K562 (cell line): ENCODE measurements at regions not wholly inside any gene's neighbourhood (a gene's known extent, or its start where the extent isn't known, plus 50 kb on each side); places are given as distances from the start of the nearest gene placed in this dataset.

Source experiments
- ATAC-seq: fragments of 200-7000 bp; cut with Tn5 transposase; 3 replicates; pipeline ENCODE4 v1.9.1; 2020; ENCODE audit warnings: moderate library complexity
- BruUV-seq: library from RNA; stranded (reverse); fragments of 400-500 nt; replicated peaks from 2 replicates; lab custom pipeline; 2021; lab: Mats Ljungman, UMichigan
- CTCF ChIA-PET: fragments of 300-600 bp; formaldehyde crosslinking; extraction: SDS; loops from one replicate; lab custom pipeline; 2021; ENCODE audit warnings: low intra/inter-chr PET ratio; lab: Yijun Ruan, JAX
- POLR2A ChIA-PET: fragments of 300-600, 350-650 bp; sonication (Branson Sonifier 250); formaldehyde crosslinking; extraction: SDS; loops from one replicate; lab custom pipeline; 2021; ENCODE audit warnings: antibody characterized with exemption, inconsistent platforms; lab: Yijun Ruan, JAX
- DNase-seq, 4 experiments: peaks; one replicate each; pipeline versions ENCODE4 v3.0.0 to v3.0.0-alpha.2; 2011 to 2018; ENCODE audit warnings: low spot score in 3 of 4, mixed read lengths in 3 of 4; ENCODE audit errors: extremely low read depth in 1 of 4
- FAIRE-seq: peaks from 2 replicates; lab custom pipeline; 2011; peaks lifted over from hg19 to GRCh38; lab: Jason Lieb, UNC
- H2AFZ ChIP-seq: 2 replicates; pipeline ENCODE4 v1.6.0; 2011; ENCODE audit warnings: low read depth, low read length, control low read depth, inconsistent platforms
- H3K27ac ChIP-seq: fragments of 200-600 bp; 3 replicates; pipeline ENCODE4 v1.8.0; 2011; ENCODE audit warnings: low read depth, mild to moderate bottlenecking, control low read depth, inconsistent platforms, low read length, moderate library complexity, mixed read lengths; ENCODE audit errors: extremely low read depth
- H3K27me3 ChIP-seq, 2 experiments: fragments of 300-600 bp in 1 of 2; 2 replicates in 1 of 2; 3 replicates in 1 of 2; pipeline versions ENCODE4 v1.6.0 to v1.8.0; 2011; ENCODE audit warnings: inconsistent platforms in 2 of 2, low read length in 2 of 2, mild to moderate bottlenecking in 1 of 2, mixed read lengths in 1 of 2, moderate library complexity in 1 of 2; ENCODE audit not compliant: control insufficient read depth in 2 of 2, insufficient read depth in 2 of 2
- H3K36me3 ChIP-seq: fragments of 300-600 bp; 3 replicates; pipeline ENCODE4 v1.8.0; 2011; ENCODE audit warnings: mild to moderate bottlenecking, low read length, inconsistent platforms; ENCODE audit not compliant: control insufficient read depth, insufficient read depth
- H3K4me1 ChIP-seq, 2 experiments: fragments of 200-600 bp in 1 of 2; replicated peaks in 1 of 2; 2 replicates in 1 of 2; 3 replicates in 1 of 2; pipeline versions ENCODE4 v1.5.1 to v1.8.0; 2011; ENCODE audit warnings: inconsistent platforms in 2 of 2, low read length in 2 of 2, mild to moderate bottlenecking in 1 of 2, mixed read lengths in 1 of 2, moderate library complexity in 1 of 2; ENCODE audit not compliant: control insufficient read depth in 2 of 2, insufficient read depth in 2 of 2
- H3K4me2 ChIP-seq: 2 replicates; pipeline ENCODE4 v1.6.1; 2011; ENCODE audit warnings: low read length, control low read depth, inconsistent platforms, mixed read lengths; ENCODE audit not compliant: insufficient read depth
- H3K4me3 ChIP-seq: fragments of 200-600 bp; sonication (generic), shearing (Covaris generic); 2 replicates; pipeline ENCODE4 v1.5.1; 2016; ENCODE audit warnings: control low read depth, inconsistent platforms
- H3K79me2 ChIP-seq: fragments of 200-600 bp; 3 replicates; pipeline ENCODE4 v1.8.0; 2011; ENCODE audit warnings: low read length, inconsistent platforms; ENCODE audit not compliant: control insufficient read depth, insufficient read depth
- H3K9ac ChIP-seq, 2 experiments: 2 replicates each; pipeline versions ENCODE4 v1.6.0 to v1.6.1; 2011; ENCODE audit warnings: low read depth in 2 of 2, low read length in 2 of 2, control low read depth in 1 of 2, inconsistent platforms in 1 of 2, mild to moderate bottlenecking in 1 of 2, mixed read lengths in 1 of 2; ENCODE audit not compliant: insufficient read depth in 1 of 2
- H3K9me1 ChIP-seq: one replicate; pipeline ENCODE4 v1.6.0; 2011; ENCODE audit warnings: inconsistent platforms, mild to moderate bottlenecking, low read length, moderate library complexity; ENCODE audit not compliant: control insufficient read depth, insufficient read depth
- H3K9me3 ChIP-seq: replicated peaks from 2 replicates; pipeline ENCODE4 v1.5.1; 2011; ENCODE audit warnings: low read depth, low read length, inconsistent platforms; ENCODE audit not compliant: control insufficient read depth, insufficient read depth
- H4K20me1 ChIP-seq: replicated peaks from 2 replicates; pipeline ENCODE4 v1.6.1; 2011; ENCODE audit warnings: low read length, inconsistent platforms, mixed read lengths; ENCODE audit not compliant: control insufficient read depth, insufficient read depth
- CREBBP ChIP-seq: IDR thresholded peaks from one replicate; pipeline ENCODE4 v1.6.1; 2012; ENCODE audit warnings: low read depth, mild to moderate bottlenecking, control low read depth, inconsistent platforms, low read length
- CTCFL ChIP-seq: IDR thresholded peaks from 2 replicates; pipeline ENCODE4 v1.6.1; 2011; ENCODE audit warnings: borderline replicate concordance, low read depth, mild to moderate bottlenecking, moderate library complexity, low read length; ENCODE audit not compliant: insufficient read depth, poor library complexity, severe bottlenecking
- GMEB1 ChIP-seq: fragments of 250-450 bp; sonication (Bioruptor Pico); IDR thresholded peaks from 2 replicates; pipeline ENCODE4 v1.4.0; 2020; ENCODE audit warnings: mild to moderate bottlenecking
- HDAC2 ChIP-seq: fragments of 450-650 bp; IDR thresholded peaks from 2 replicates; pipeline ENCODE4 v1.6.1; 2016; ENCODE audit warnings: mild to moderate bottlenecking
- HES1 ChIP-seq: fragments of 450-650 bp; IDR thresholded peaks from 2 replicates; pipeline ENCODE4 v1.6.1; 2016; ENCODE audit warnings: low read depth, mild to moderate bottlenecking, moderate library complexity
- ILK ChIP-seq: fragments of 450-650 bp; IDR thresholded peaks from 2 replicates; pipeline ENCODE4 v1.6.1; 2016; ENCODE audit warnings: missing genetic modification characterization, low read depth, mild to moderate bottlenecking, missing compliant biosample characterization, moderate library complexity, borderline replicate concordance
- IRF2 ChIP-seq: sonication (generic); formaldehyde crosslinking; IDR thresholded peaks from 2 replicates; pipeline ENCODE4 v1.8.1; 2022; ENCODE audit warnings: mild to moderate bottlenecking, missing genetic modification reagents
- MTF1 ChIP-seq: fragments of 250-450 bp; sonication (Bioruptor Pico); IDR thresholded peaks from 2 replicates; pipeline ENCODE4 v1.9.0; 2021; ENCODE audit warnings: moderate library complexity, mild to moderate bottlenecking, inconsistent platforms, borderline replicate concordance
- MYBL2 ChIP-seq, 2 experiments: fragments of 450-650 bp in 1 of 2; sonication (generic) in 1 of 2; formaldehyde crosslinking in 1 of 2; IDR thresholded peaks; 2 replicates each; pipeline versions ENCODE4 v1.6.1 to v1.8.1; 2017 to 2022; ENCODE audit warnings: borderline replicate concordance in 1 of 2, inconsistent platforms in 1 of 2, low read depth in 1 of 2, mild to moderate bottlenecking in 1 of 2, missing genetic modification reagents in 1 of 2, moderate library complexity in 1 of 2
- SMC3 ChIP-seq: conservative IDR thresholded peaks from 2 replicates; pipeline ENCODE4 v1.6.1; 2011; ENCODE audit warnings: low read depth, low read length, improper control_type of control experiment; ENCODE audit not compliant: insufficient read depth
- TBP ChIP-seq: optimal IDR thresholded peaks from 2 replicates; pipeline ENCODE3; 2011; ENCODE audit warnings: low read depth, low read length, improper control_type of control experiment
- ZNF551 ChIP-seq: fragments of 250-450 bp; sonication (Bioruptor Pico); IDR thresholded peaks from 2 replicates; pipeline ENCODE4 v1.5.0; 2021; ENCODE audit warnings: mild to moderate bottlenecking, moderate library complexity
- ZZZ3 ChIP-seq: fragments of 450-650 bp; IDR thresholded peaks from 2 replicates; pipeline ENCODE4 v1.6.1; 2016; ENCODE audit warnings: antibody characterized with exemption, mild to moderate bottlenecking, moderate library complexity
- WGBS: fragments of 100-300 bp; shearing (Covaris generic); methylation state at CpG from one replicate; pipeline ENCODE4 v1.1.6; 2016; ENCODE audit warnings: low coverage, mixed read lengths; ENCODE audit not compliant: insufficient coverage; ENCODE audit errors: missing lambda C conversion rate; 5-methylcytosine and 5-hydroxymethylcytosine counted together
- in situ Hi-C: fragments of 300-500 bp; cut with MboI; formaldehyde crosslinking; loops from 4 replicates; pipeline ENCODE4 v1.15.0; 2018; ENCODE audit warnings: inconsistent platforms, mixed read lengths
- intact Hi-C: fragments of 100-400 bp; cut with micrococcal nuclease; formaldehyde crosslinking; loops from 2 replicates; pipeline ENCODE4 v1.14.2; 2022

GRCh38 chr12:25883026-25883916 lies 75.2 kb upstream of the RASSF8 start (continued):
- TF ChIP-seq GMEB1 (CRISPR knock-in tag), result no peak

GRCh38 chr12:25884024-25884919 lies 74.2 kb upstream of the RASSF8 start:
- no peak overlapping the region for H3K4me3 ChIP-seq
- H3K27me3 ChIP-seq, result peaks cover 2 to 24% of the 10 kb centered on the region in 2 experiments; a peak in 3 of 5 replicates
- H3K9me1 ChIP-seq, result no peaks in the 10 kb centered on the region
- CTCF ChIA-PET, result no interaction called here
- H2AFZ ChIP-seq, result no peak overlapping the region
- H3K4me2 ChIP-seq, result no peak overlapping the region
- no peaks in the 10 kb centered on the region for H3K36me3 ChIP-seq
- DNase-seq (no peak), FAIRE-seq (no peak), ATAC-seq (no peak)
- H3K9me3 ChIP-seq, result no peaks in the 10 kb centered on the region
- no peaks in the 10 kb centered on the region for H3K79me2 ChIP-seq
- WGBS, result under 1% methylated on average over 34 of the region's 36 CpGs
- POLR2A ChIA-PET, result no interaction called here
- intact Hi-C loops (no loop called here), in situ Hi-C loops (no loop called here)
- BruUV-seq, result no TSS peak
- no peak overlapping the region; a peak in 1 of 4 replicates for H3K9ac ChIP-seq
- H3K4me1 ChIP-seq, result peaks cover 0 to 7% of the 10 kb centered on the region in 2 experiments; a peak in 2 of 5 replicates
- H4K20me1 ChIP-seq, result no peaks in the 10 kb centered on the region
- H3K27ac ChIP-seq, result no peak overlapping the region
- TF ChIP-seq CREBBP (no peak), ZZZ3 (no peak), ILK (tag) (no peak), IRF2 (CRISPR knock-in tag) (no peak), MTF1 (CRISPR knock-in tag) (no peak), ZNF551 (CRISPR knock-in tag) (no peak), HES1 (no peak), HDAC2 (no peak), CTCFL (no peak), TBP (no peak), SMC3 (no peak), MYBL2 (IDR thresholded peaks at IDR 0.05; ENCODE audit: low read depth) (no peak), MYBL2 (CRISPR knock-in tag; IDR thresholded peaks at IDR 0.05; ENCODE audit: borderline replicate concordance) (no peak)
